WTC11 (cell line): ENCODE measurements at regions not wholly inside any gene's neighbourhood (a gene's known extent, or its start where the extent isn't known, plus 50 kb on each side); places are given as distances from the start of the nearest gene placed in this dataset.

ENCODE experiments used
- ATAC-seq: fragments of 200-7000 bp; cut with Tn5 transposase; 2 replicates; pipeline ENCODE4 v1.10.0; 2021; ENCODE audit warnings: mild to moderate bottlenecking, moderate library complexity
- CTCF ChIA-PET: fragments of 300-600 bp; sonication (Branson Sonifier 250); formaldehyde crosslinking; loops from one replicate; lab custom pipeline; 2021; ENCODE audit warnings: antibody characterized with exemption; lab: Charles Lee
- POLR2A ChIA-PET: fragments of 350-600 bp; sonication (Branson Sonifier 250); formaldehyde crosslinking; loops from one replicate; lab custom pipeline; 2021; ENCODE audit warnings: antibody characterized with exemption; lab: Charles Lee
- DNase-seq: peaks from one replicate; pipeline ENCODE4 v3.0.0; 2021; ENCODE audit warnings: low spot score
- H3K27ac Mint-ChIP-seq: 2 replicates; pipeline ENCODE4 v1.8.0; 2021; ENCODE audit warnings: mixed read lengths
- H3K27me3 Mint-ChIP-seq: 2 replicates; pipeline ENCODE4 v1.8.0; 2021; ENCODE audit warnings: low read depth, mild to moderate bottlenecking, moderate library complexity, mixed read lengths
- H3K36me3 Mint-ChIP-seq: 2 replicates; pipeline ENCODE4 v1.8.0; 2021; ENCODE audit warnings: mixed read lengths
- H3K4me1 Mint-ChIP-seq: 2 replicates; pipeline ENCODE4 v1.8.0; 2022; ENCODE audit warnings: mixed read lengths
- H3K4me3 Mint-ChIP-seq: 2 replicates; pipeline ENCODE4 v1.8.0; 2021; ENCODE audit warnings: mild to moderate bottlenecking, moderate library complexity, mixed read lengths
- H3K9me3 Mint-ChIP-seq: 2 replicates; pipeline ENCODE4 v1.8.0; 2021; ENCODE audit warnings: mixed read lengths
- AFF4 ChIP-seq: sonication (generic); formaldehyde crosslinking; IDR thresholded peaks from 2 replicates; pipeline ENCODE4 v1.8.1; 2023; ENCODE audit warnings: mild to moderate bottlenecking, missing genetic modification reagents, borderline replicate concordance
- ATF2 ChIP-seq: sonication (generic); formaldehyde crosslinking; IDR thresholded peaks from 2 replicates; pipeline ENCODE4 v1.8.1; 2022; ENCODE audit warnings: low read depth, missing genetic modification reagents, borderline replicate concordance
- ATF6 ChIP-seq: sonication (generic); formaldehyde crosslinking; IDR thresholded peaks from 2 replicates; pipeline ENCODE4 v1.8.1; 2023; ENCODE audit warnings: mild to moderate bottlenecking, missing genetic modification reagents
- E2F1 ChIP-seq: sonication (generic); formaldehyde crosslinking; IDR thresholded peaks from 2 replicates; pipeline ENCODE4 v1.8.0; 2022; ENCODE audit warnings: mild to moderate bottlenecking, missing genetic modification reagents
- EMX1 ChIP-seq: fragments of 250-450 bp; sonication (Bioruptor Pico); IDR thresholded peaks from 2 replicates; pipeline ENCODE4 v1.8.0; 2021; ENCODE audit warnings: mild to moderate bottlenecking
- ETV6 ChIP-seq: sonication (generic); formaldehyde crosslinking; IDR thresholded peaks from 2 replicates; pipeline ENCODE4 v1.8.1; 2022; ENCODE audit warnings: mild to moderate bottlenecking, missing genetic modification reagents
- FOXJ3 ChIP-seq: sonication (generic); formaldehyde crosslinking; IDR thresholded peaks from 2 replicates; pipeline ENCODE4 v1.9.0; 2021; ENCODE audit warnings: missing genetic modification reagents, mild to moderate bottlenecking, borderline replicate concordance
- JAZF1 ChIP-seq: fragments of 250-450 bp; sonication (Bioruptor Pico); IDR thresholded peaks from 2 replicates; pipeline ENCODE4 v1.9.0; 2021; ENCODE audit warnings: moderate library complexity, mild to moderate bottlenecking, inconsistent platforms
- KAT7 ChIP-seq: sonication (generic); formaldehyde crosslinking; IDR thresholded peaks from 2 replicates; pipeline ENCODE4 v1.8.1; 2023; ENCODE audit warnings: missing genetic modification reagents, mild to moderate bottlenecking, borderline replicate concordance
- MXD4 ChIP-seq: fragments of 250-450 bp; sonication (Bioruptor Pico); IDR thresholded peaks from 2 replicates; pipeline ENCODE4 v1.8.0; 2021; ENCODE audit warnings: mild to moderate bottlenecking, moderate library complexity, borderline replicate concordance
- NR1H2 ChIP-seq: sonication (generic); formaldehyde crosslinking; IDR thresholded peaks from 2 replicates; pipeline ENCODE4 v1.9.0; 2021; ENCODE audit warnings: mild to moderate bottlenecking, moderate library complexity, missing genetic modification reagents
- NR2C2 ChIP-seq: sonication (generic); formaldehyde crosslinking; IDR thresholded peaks from 2 replicates; pipeline ENCODE4 v1.8.0; 2022; ENCODE audit warnings: mild to moderate bottlenecking, missing genetic modification reagents
- OVOL2 ChIP-seq: fragments of 250-450 bp; sonication (Bioruptor Pico); IDR thresholded peaks from 2 replicates; pipeline ENCODE4 v1.9.0; 2021; ENCODE audit warnings: mild to moderate bottlenecking, borderline replicate concordance
- PRRX2 ChIP-seq: fragments of 250-450 bp; sonication (Bioruptor Pico); IDR thresholded peaks from 2 replicates; pipeline ENCODE4 v1.8.0; 2021; ENCODE audit warnings: mild to moderate bottlenecking
- RELA ChIP-seq: sonication (generic); formaldehyde crosslinking; IDR thresholded peaks from 2 replicates; pipeline ENCODE4 v1.8.1; 2022; ENCODE audit warnings: missing genetic modification reagents, mild to moderate bottlenecking, borderline replicate concordance
- SMAD4 ChIP-seq: sonication (generic); formaldehyde crosslinking; IDR thresholded peaks from 2 replicates; pipeline ENCODE4 v1.8.0; 2022; ENCODE audit warnings: mild to moderate bottlenecking, missing genetic modification reagents
- SOX15 ChIP-seq: fragments of 250-450 bp; sonication (Bioruptor Pico); IDR thresholded peaks from 2 replicates; pipeline ENCODE4 v1.9.0; 2021; ENCODE audit warnings: mild to moderate bottlenecking
- ZNF121 ChIP-seq: sonication (generic); formaldehyde crosslinking; IDR thresholded peaks from 2 replicates; pipeline ENCODE4 v1.8.0; 2023; ENCODE audit warnings: missing genetic modification reagents
- ZNF263 ChIP-seq: sonication (generic); formaldehyde crosslinking; IDR thresholded peaks from 2 replicates; pipeline ENCODE4 v1.8.1; 2022; ENCODE audit warnings: low read depth, mild to moderate bottlenecking, moderate library complexity, missing genetic modification reagents
- ZNF317 ChIP-seq: sonication (generic); formaldehyde crosslinking; IDR thresholded peaks from 2 replicates; pipeline ENCODE4 v1.8.1; 2023; ENCODE audit warnings: low read depth, mild to moderate bottlenecking, moderate library complexity, missing genetic modification reagents, borderline replicate concordance
- ZNF425 ChIP-seq: fragments of 250-450 bp; sonication (Bioruptor Pico); conservative IDR thresholded peaks from 2 replicates; pipeline ENCODE4 v1.9.0; 2021; ENCODE audit warnings: mild to moderate bottlenecking
- TF ChIP-seq, protein P1 (sequence below): sonication (generic); formaldehyde crosslinking; IDR thresholded peaks from 2 replicates; pipeline ENCODE4 v1.8.0; 2023; ENCODE audit warnings: missing genetic modification reagents

DNA sequence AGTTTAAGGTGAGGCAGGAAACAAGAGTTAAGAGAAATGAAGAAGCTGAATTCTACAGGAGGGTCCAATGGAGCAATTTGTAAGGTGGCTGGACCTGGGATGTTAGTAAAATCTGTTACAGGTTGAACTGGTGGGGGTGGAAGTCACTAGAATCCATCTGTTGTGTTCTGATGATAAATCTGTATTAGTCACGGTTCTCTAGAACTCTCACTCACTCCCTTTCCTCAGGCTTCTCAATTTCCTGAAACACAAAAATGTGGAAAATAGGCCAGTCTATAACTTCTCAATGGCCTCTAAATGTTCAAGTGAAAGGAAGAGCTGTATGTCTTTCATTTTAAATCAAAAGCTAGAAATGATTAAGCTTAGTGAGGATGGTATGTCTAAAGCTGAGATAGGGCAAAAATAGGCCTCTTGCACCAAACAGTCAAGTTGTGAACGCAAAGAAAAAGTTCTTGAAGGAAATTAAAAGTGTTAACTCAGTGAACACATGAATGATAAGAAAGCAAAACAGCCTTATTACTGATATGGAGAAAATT, 180.2 kb upstream of the CBLB start:
- DNase-seq (no peak), ATAC-seq (no peak)
- H3K27ac Mint-ChIP-seq: no peak overlapping the region
- no peak for TF ChIP-seq NR2C2 (CRISPR knock-in tag)
- TF ChIP-seq AFF4 (CRISPR knock-in tag): no peak
- TF ChIP-seq RELA (CRISPR knock-in tag): no peak
- TF ChIP-seq ZNF263 (CRISPR knock-in tag): no peak
- no peak for TF ChIP-seq NR1H2 (CRISPR knock-in tag)
- TF ChIP-seq E2F1 (CRISPR knock-in tag): no peak
- H3K36me3 Mint-ChIP-seq: no peaks in the 10 kb centered on the region
- ChIA-PET CTCF (no interaction called here), POLR2A (no interaction called here)
- no peak overlapping the region for H3K4me3 Mint-ChIP-seq
- H3K9me3 Mint-ChIP-seq: peaks cover 16% of the 10 kb centered on the region
- H3K4me1 Mint-ChIP-seq: no peaks in the 10 kb centered on the region
- H3K27me3 Mint-ChIP-seq: no peaks in the 10 kb centered on the region

DNA sequence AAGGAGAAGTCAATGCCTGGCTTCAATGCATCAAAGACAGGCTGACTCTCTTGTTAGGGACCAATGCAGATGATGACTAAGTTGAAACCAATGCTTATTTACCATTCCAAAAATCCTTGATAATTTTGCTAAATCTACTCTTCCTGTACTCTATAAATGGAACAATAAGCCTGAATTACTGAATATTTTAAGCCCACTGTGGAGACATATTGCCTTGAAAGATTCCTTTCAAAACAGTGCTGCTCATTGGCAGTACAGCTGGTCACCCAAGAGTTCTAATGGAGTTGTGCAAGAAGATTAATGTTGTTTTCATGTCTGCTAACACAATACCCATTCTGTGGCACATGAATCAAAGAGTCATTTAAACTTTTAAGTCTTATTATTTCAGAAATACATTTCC, 181.0 kb upstream of the CBLB start:
- DNase-seq (no peak), ATAC-seq (no peak)
- TF ChIP-seq ZNF121 (CRISPR knock-in tag) (no peak), JAZF1 (CRISPR knock-in tag) (no peak), MXD4 (CRISPR knock-in tag) (no peak), EMX1 (no peak), PRRX2 (CRISPR knock-in tag) (no peak), SOX15 (no peak), ZNF317 (CRISPR knock-in tag) (no peak), FOXJ3 (CRISPR knock-in tag) (no peak), ETV6 (no peak), ATF2 (CRISPR knock-in tag) (no peak), SMAD4 (CRISPR knock-in tag) (no peak)
- ChIA-PET CTCF (no interaction called here), POLR2A (no interaction called here)
- Mint-ChIP-seq H3K36me3 (no peaks in the 10 kb centered on the region), H3K27ac (no peak overlapping the region), H3K4me3 (no peak overlapping the region), H3K27me3 (no peaks in the 10 kb centered on the region), H3K9me3 (peaks cover 16% of the 10 kb centered on the region), H3K4me1 (no peaks in the 10 kb centered on the region)

DNA sequence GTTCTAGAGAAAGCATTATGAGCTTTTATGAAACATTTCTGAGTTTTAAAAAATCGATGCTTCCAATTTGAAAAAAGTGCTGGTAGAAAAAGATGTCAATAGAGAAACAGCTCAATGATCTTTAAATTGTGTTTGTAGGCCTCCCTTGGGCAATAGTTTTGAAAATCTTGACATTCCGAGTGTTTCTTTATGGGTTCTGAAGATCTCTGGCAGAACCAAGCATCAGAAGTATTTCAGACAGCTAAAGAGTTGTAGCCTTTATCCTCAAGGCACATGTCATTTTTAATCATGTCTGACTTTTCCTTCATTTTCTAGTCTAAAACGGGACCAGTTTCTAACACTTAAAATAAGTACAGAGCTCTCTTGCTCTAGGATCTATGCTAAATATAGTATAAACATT, 188.1 kb upstream of the CBLB start:
- no peak overlapping the region for H3K27ac Mint-ChIP-seq
- ATAC-seq (no peak), DNase-seq (no peak)
- CTCF ChIA-PET: no interaction called here
- no peaks in the 10 kb centered on the region for H3K4me1 Mint-ChIP-seq
- H3K9me3 Mint-ChIP-seq: peaks cover 10% of the 10 kb centered on the region
- POLR2A ChIA-PET: no interaction called here
- H3K36me3 Mint-ChIP-seq: no peaks in the 10 kb centered on the region
- H3K4me3 Mint-ChIP-seq: no peak overlapping the region
- no peaks in the 10 kb centered on the region for H3K27me3 Mint-ChIP-seq
- TF ChIP-seq OVOL2 (CRISPR knock-in tag) (no peak), NR1H2 (CRISPR knock-in tag) (no peak), FOXJ3 (CRISPR knock-in tag) (no peak), JAZF1 (CRISPR knock-in tag) (no peak), ZNF425 (CRISPR knock-in tag) (no peak), ATF6 (CRISPR knock-in tag) (no peak), KAT7 (CRISPR knock-in tag) (no peak)
- TF ChIP-seq, protein P1, sequence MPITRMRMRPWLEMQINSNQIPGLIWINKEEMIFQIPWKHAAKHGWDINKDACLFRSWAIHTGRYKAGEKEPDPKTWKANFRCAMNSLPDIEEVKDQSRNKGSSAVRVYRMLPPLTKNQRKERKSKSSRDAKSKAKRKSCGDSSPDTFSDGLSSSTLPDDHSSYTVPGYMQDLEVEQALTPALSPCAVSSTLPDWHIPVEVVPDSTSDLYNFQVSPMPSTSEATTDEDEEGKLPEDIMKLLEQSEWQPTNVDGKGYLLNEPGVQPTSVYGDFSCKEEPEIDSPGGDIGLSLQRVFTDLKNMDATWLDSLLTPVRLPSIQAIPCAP: no peak
